Hepatocyte (in vitro differentiated cells): ENCODE measurements at regions not wholly inside any gene's neighbourhood (a gene's known extent, or its start where the extent isn't known, plus 50 kb on each side); places are given as distances from the start of the nearest gene placed in this dataset.

Source experiments
- EZH2 ChIP-seq: fragments of 200-600 bp; sonication (generic); IDR thresholded peaks from 2 replicates; pipeline ENCODE4 v1.6.1; 2016; ENCODE audit warnings: antibody characterized with exemption, mild to moderate bottlenecking, borderline replicate concordance
- TF ChIP-seq, protein P1 (sequence below): fragments of 200-600 bp; sonication (generic); IDR thresholded peaks from 2 replicates; pipeline ENCODE4 v1.5.1; 2016; ENCODE audit warnings: antibody characterized with exemption, mild to moderate bottlenecking; ENCODE audit not compliant: poor library complexity

DNA sequence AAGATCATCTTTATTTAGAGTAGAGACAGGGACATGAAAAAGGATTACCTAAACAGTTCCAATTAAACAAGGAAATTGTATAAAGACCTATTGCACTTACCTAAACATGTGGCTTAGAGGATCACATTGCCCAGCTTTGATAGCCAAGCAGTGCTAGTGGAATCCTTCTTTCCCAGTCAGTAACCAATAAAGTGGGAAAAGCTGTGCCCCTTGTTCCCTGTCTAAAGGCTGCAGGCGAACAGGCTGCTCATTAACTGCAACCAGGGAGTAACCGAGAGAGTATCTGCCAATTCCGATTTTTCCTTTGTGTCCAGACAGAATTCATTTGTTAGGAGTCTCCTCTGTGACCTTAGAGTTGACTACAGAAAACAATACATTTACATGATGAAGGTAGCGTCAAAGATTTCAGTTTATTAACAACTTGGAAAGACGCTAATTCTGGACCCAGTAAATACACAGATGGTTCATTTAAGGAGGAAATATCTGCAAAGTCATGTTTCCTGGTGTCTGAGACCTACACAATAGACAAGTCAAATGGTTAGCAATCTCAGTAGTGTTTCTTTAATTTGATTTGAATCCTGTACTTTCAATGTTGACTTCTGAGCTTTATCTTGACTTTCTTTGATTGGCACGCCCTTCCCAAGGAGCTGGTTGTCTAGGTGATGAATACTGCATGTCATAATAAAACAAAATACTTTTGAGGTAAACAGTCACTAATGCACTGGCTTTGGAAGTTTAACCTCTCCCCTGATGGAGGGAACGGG is 57.3 kb upstream of the MET start:
- TF ChIP-seq EZH2 = no peak
- TF ChIP-seq, protein P1, sequence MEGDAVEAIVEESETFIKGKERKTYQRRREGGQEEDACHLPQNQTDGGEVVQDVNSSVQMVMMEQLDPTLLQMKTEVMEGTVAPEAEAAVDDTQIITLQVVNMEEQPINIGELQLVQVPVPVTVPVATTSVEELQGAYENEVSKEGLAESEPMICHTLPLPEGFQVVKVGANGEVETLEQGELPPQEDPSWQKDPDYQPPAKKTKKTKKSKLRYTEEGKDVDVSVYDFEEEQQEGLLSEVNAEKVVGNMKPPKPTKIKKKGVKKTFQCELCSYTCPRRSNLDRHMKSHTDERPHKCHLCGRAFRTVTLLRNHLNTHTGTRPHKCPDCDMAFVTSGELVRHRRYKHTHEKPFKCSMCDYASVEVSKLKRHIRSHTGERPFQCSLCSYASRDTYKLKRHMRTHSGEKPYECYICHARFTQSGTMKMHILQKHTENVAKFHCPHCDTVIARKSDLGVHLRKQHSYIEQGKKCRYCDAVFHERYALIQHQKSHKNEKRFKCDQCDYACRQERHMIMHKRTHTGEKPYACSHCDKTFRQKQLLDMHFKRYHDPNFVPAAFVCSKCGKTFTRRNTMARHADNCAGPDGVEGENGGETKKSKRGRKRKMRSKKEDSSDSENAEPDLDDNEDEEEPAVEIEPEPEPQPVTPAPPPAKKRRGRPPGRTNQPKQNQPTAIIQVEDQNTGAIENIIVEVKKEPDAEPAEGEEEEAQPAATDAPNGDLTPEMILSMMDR = no peak
